ENCODE measurements at regions not wholly inside any gene's neighbourhood (a gene's known extent, or its start where the extent isn't known, plus 50 kb on each side); places are given as distances from the start of the nearest gene placed in this dataset.
A peak's percentile ranks its signal among the peaks of the same experiment; 100 is the strongest.

DNA sequence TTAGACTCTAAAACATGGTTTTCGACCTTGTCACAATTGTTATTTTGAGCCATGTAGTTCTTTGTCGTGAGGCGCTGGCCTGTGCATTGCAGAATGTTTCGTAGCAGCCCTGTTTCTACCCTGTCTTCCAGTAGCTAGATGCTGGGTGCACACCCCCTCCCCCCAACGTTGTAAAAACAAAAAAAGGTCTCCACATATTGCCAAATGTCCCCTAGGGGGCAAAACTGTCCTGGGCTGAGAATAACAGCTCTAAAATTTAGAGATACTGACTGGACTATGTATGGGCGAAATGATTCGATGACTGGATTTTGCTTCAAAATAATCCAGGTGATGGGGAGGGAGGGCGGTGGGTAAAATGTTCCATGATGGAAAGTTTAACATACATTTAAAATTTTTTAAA is 126.1 kb upstream of the FUT8 start:
- CTCF ChIA-PET (ENCODE audit: low intra/inter-chr PET ratio, low total read pairs), result no interaction called here
- intact Hi-C loops (cut with micrococcal nuclease; ENCODE audit: unreplicated experiment), result no loop called here

More for the DNA sequence above, 126.1 kb upstream of the FUT8 start:
- Histone ChIP-seq H3K4me2 (ENCODE audit: low read depth, low read length) (no peak overlapping the region), H3K27ac (ENCODE audit: extremely low read length, insufficient read depth, low read length) (no peak overlapping the region), H3K4me3 (replicated peaks in 1 of 3; ENCODE audit: insufficient read depth in 1 of 3, low read depth in 2 of 3, low read length in 3 of 3) (no peak overlapping the region), H2AFZ (ENCODE audit: low read length) (no peak overlapping the region), H3K36me3 (replicated peaks in 1 of 2; ENCODE audit: control insufficient read depth in 1 of 2, insufficient read depth in 2 of 2, low read length in 2 of 2) (no peaks in the 10 kb centered on the region), H3K9ac (ENCODE audit: insufficient read depth, low read depth, low read length) (no peak overlapping the region), H3K79me2 (ENCODE audit: insufficient read depth, low read length) (no peaks in the 10 kb centered on the region), H3K9me3 (ENCODE audit: low read length) (no peaks in the 10 kb centered on the region), H4K20me1 (ENCODE audit: insufficient read depth, low read length) (no peaks in the 10 kb centered on the region), H3K27me3 (ENCODE audit: control insufficient read depth in 1 of 2, insufficient read depth in 2 of 2, low read length in 2 of 2) (no peaks in the 10 kb centered on the region), H3K4me1 (ENCODE audit: insufficient read depth, low read length) (peaks cover 12% of the 10 kb centered on the region)
- POLR2A ChIA-PET, result interaction anchor here (1.5 kb wide), 1 partner anchor 43 kb away, joined by 4 read pairs; no protein-coding TSS in a partner anchor
- DNase-seq (ENCODE audit: low spot score) (peak; percentile 44), FAIRE-seq (no peak), ATAC-seq (no peak)
- TF ChIP-seq, protein P1, sequence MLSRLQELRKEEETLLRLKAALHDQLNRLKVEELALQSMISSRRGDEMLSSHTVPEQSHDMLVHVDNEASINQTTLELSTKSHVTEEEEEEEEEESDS (CRISPR knock-in tag; IDR thresholded peaks at IDR 0.05; ENCODE audit: borderline replicate concordance), result no peak
- TF ChIP-seq ELF3 (CRISPR knock-in tag; IDR thresholded peaks at IDR 0.05) (no peak), NFYC (CRISPR knock-in tag; IDR thresholded peaks at IDR 0.05) (no peak), NAIF1 (CRISPR knock-in tag; IDR thresholded peaks at IDR 0.05; ENCODE audit: borderline replicate concordance) (no peak), KLF11 (CRISPR knock-in tag; IDR thresholded peaks at IDR 0.05) (no peak), ZNF607 (CRISPR knock-in tag; IDR thresholded peaks at IDR 0.05; ENCODE audit: borderline replicate concordance) (no peak), CBX5 (CRISPR knock-in tag; IDR thresholded peaks at IDR 0.05; ENCODE audit: borderline replicate concordance) (no peak), ZNF256 (CRISPR knock-in tag; conservative IDR thresholded peaks at IDR 0.05) (no peak), KDM1A (CRISPR knock-in tag; IDR thresholded peaks at IDR 0.05) (no peak), STAG1 (CRISPR knock-in tag; IDR thresholded peaks at IDR 0.05) (peak; percentile 46), ZNF232 (CRISPR knock-in tag; IDR thresholded peaks at IDR 0.05; ENCODE audit: borderline replicate concordance) (no peak), REXO4 (CRISPR knock-in tag; IDR thresholded peaks at IDR 0.05; ENCODE audit: borderline replicate concordance) (no peak)
- TF ChIP-seq, protein P2, sequence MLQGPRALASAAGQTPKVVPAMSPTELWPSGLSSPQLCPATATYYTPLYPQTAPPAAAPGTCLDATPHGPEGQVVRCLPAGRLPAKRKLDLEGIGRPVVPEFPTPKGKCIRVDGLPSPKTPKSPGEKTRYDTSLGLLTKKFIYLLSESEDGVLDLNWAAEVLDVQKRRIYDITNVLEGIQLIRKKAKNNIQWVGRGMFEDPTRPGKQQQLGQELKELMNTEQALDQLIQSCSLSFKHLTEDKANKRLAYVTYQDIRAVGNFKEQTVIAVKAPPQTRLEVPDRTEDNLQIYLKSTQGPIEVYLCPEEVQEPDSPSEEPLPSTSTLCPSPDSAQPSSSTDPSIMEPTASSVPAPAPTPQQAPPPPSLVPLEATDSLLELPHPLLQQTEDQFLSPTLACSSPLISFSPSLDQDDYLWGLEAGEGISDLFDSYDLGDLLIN (CRISPR knock-in tag; IDR thresholded peaks at IDR 0.05; ENCODE audit: borderline replicate concordance), result no peak
- TF ChIP-seq, protein P3, sequence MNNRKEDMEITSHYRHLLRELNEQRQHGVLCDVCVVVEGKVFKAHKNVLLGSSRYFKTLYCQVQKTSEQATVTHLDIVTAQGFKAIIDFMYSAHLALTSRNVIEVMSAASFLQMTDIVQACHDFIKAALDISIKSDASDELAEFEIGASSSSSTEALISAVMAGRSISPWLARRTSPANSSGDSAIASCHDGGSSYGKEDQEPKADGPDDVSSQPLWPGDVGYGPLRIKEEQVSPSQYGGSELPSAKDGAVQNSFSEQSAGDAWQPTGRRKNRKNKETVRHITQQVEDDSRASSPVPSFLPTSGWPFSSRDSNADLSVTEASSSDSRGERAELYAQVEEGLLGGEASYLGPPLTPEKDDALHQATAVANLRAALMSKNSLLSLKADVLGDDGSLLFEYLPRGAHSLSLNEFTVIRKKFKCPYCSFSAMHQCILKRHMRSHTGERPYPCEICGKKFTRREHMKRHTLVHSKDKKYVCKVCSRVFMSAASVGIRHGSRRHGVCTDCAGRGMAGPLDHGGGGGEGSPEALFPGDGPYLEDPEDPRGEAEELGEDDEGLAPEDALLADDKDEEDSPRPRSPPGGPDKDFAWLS (CRISPR knock-in tag; IDR thresholded peaks at IDR 0.05; ENCODE audit: borderline replicate concordance), result no peak
- TF ChIP-seq, protein P4, sequence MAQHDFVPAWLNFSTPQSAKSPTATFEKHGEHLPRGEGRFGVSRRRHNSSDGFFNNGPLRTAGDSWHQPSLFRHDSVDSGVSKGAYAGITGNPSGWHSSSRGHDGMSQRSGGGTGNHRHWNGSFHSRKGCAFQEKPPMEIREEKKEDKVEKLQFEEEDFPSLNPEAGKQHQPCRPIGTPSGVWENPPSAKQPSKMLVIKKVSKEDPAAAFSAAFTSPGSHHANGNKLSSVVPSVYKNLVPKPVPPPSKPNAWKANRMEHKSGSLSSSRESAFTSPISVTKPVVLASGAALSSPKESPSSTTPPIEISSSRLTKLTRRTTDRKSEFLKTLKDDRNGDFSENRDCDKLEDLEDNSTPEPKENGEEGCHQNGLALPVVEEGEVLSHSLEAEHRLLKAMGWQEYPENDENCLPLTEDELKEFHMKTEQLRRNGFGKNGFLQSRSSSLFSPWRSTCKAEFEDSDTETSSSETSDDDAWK (CRISPR knock-in tag; IDR thresholded peaks at IDR 0.05), result no peak
- TF ChIP-seq, protein P5, sequence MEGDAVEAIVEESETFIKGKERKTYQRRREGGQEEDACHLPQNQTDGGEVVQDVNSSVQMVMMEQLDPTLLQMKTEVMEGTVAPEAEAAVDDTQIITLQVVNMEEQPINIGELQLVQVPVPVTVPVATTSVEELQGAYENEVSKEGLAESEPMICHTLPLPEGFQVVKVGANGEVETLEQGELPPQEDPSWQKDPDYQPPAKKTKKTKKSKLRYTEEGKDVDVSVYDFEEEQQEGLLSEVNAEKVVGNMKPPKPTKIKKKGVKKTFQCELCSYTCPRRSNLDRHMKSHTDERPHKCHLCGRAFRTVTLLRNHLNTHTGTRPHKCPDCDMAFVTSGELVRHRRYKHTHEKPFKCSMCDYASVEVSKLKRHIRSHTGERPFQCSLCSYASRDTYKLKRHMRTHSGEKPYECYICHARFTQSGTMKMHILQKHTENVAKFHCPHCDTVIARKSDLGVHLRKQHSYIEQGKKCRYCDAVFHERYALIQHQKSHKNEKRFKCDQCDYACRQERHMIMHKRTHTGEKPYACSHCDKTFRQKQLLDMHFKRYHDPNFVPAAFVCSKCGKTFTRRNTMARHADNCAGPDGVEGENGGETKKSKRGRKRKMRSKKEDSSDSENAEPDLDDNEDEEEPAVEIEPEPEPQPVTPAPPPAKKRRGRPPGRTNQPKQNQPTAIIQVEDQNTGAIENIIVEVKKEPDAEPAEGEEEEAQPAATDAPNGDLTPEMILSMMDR (CRISPR knock-in tag; IDR thresholded peaks at IDR 0.05), result peak; percentile 27
- no TSS peak for BruUV-seq (replicated peaks)
- in situ Hi-C loops (cut with HindIII; ENCODE audit: extremely low pct_ligation_motif_present, low pct_unique_long_range_greater_than_20kb), result no loop called here
- 69% methylated on average over 8 of the region's 8 CpGs for WGBS (ENCODE audit: low lambda C conversion rate)
